GM04503 (cell line): ENCODE measurements at regions not wholly inside any gene's neighbourhood (a gene's known extent, or its start where the extent isn't known, plus 50 kb on each side); places are given as distances from the start of the nearest gene placed in this dataset.
"Not testable (repeated sequence)": the region's sequence is repeated elsewhere in the genome, so short reads cannot be mapped to it uniquely, and the experiment has no call there.

ENCODE experiments used
- DNase-seq: peaks from one replicate; pipeline ENCODE4 v3.0.0-alpha.2; 2012; ENCODE audit warnings: low read depth

DNA sequence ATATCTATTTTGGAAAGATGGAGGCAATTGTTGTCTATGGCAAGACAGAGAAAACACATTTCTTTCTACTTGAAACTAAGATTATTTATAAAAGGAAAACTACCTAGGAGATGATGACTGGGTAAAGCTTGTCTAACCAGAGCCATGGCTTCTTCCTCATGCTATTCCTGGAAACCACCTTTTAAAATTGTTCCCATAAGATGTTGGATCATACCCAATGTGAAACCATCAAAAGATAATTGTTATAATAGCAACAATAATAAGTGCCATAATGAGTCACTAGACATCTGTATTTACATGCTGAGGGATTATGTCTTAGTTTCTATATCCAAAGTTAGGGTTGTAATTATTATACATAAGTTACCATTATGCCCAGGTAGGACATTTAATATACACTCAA lies 428.4 kb downstream of the KCNJ2 start:
- DNase-seq = no peak

DNA sequence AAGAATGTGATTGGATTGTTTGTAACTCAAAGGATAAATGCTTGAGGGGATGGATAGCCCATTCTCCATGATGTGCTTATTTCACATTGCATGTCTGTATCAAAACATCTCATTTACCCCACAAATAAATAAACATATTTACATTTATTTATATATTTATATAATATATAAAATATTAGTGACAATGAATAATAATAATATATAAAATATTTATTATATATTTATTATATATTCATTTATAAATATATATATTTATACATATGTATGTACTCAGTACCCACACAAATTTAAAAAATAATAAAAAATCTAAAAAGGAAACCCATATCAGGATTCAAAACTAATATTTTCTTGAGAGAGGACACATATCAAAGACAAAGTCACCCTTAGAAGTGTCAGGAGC lies 429.9 kb downstream of the KCNJ2 start:
- DNase-seq = no peak

DNA sequence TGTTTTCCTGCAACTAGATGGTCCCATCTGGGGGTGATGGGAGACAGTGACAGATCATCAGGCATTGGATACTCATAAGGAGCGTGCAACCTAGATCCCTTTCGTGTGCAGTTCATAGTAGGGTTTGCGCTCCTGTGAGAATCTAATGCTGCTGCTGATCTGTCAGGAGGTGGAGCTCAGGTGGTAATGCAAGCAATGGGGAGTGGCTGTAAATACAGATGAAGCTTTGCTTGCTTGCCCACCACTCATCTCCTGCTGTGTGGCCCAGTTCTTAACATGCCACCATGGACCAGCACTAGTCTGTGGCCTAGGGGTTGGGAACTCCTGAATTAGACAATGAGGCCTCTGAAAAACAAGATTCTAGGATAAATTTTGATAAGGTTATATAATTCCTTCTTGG lies 430.6 kb downstream of the KCNJ2 start:
- not testable (repeated sequence) for DNase-seq

DNA sequence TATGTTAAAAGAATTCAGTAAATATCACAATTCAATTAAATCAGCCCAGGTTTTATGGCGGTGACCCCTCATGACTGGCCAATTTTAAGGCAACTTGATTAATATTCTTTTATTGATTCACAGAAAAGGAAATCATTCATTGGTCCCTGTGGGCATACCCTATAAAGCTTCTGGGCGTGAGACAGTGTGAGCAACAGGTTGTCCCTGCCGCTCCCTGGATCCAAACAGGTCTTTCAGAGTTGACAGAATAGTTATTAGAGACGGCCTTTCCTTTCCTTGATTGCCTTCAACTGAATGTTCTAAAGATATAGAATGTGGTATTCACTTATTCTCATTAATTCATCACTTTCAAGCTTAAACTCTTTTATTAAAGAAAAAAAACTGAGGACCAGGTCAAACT lies 433.9 kb downstream of the KCNJ2 start:
- no peak for DNase-seq

DNA sequence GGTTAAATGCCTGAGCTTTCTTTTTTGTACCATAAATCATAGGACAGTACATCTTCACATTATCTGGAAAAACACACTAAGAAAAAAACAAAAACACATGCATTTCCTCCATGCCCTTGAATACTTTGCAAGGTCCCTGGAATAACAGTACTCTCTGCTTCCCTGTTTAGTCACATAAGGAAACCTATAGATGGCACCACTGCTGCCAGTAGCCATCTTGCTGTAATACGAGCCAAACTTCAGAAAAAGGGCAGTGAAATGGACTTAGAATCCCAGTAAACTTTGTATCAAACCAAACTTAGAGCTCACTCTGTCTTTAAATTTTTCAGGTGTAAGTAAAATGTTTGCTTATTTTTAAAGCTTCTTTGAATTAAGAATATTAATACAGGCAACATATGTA lies 435.5 kb downstream of the KCNJ2 start:
- DNase-seq = no peak

DNA sequence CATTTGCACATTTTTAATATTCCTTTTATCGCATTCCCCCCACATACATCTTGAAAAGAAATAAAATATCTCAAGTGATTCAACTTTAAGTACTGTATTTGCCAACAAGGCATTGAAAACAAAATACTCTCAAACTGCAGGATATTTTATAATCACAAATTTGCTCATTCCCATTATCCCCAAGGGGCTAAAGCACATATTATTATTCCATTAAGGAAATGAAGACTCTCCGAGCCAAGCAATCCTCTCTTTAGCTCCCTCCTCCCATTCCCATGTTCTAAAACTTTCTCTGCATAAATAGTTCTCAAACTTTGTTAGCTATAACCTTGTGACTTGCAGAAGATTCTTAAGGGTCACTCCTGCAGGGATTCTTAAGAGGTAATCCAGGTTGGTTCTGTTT lies 436.8 kb downstream of the KCNJ2 start:
- no peak for DNase-seq

DNA sequence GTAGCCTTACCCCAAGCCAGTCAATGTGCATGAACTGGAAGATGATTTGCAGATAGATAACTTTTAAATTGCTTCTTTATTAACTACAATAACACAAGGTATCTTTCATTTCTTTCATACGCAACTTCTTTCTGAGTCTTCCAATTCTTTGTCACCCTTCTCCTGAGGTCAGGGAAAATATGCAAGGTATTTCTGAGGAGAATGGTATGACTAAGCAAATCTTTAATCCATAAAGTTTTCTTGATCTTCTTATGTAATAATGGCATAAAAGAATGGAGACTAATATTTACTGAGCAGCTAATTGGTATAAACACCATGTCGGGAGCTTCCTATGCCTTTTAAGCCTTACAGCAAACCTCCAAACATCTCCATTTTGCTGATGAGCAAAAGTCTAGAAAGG lies 438.9 kb downstream of the KCNJ2 start:
- no peak for DNase-seq

DNA sequence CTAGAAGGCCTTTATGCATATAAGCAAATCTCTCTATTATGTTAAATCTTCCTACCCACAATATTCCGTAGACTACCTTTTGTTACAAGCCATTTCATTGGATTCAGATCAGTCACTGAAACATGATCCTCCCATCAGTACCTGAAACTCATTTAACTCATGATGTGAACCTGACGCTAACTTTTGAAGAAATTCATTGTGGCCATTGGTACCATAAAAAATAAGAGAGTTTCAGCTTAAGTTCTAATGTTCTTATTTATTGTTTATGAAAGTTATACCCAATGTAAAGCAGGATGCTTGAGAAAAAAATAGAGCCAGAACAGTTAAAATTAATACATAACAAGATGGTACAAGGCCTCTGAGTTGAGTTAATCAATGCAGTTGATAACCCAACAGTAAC lies 439.6 kb downstream of the KCNJ2 start:
- no peak for DNase-seq

DNA sequence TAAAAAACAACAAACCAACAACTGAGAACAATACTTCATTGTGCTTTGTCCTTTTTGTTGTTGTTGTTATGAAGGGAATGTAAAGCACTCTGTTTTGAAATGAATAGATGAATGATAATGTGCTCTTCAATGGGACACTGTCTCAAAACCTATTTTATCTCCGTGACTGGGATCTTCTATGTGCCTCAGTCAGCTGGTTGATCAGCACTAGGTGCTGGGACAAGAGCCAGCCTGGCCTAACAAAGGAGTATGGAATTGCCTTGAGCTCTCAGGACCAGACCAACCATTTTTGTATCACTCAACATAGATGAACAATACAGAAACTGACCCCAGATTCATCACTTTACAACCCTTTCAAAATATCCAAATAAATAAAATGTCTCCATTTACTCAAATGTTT lies 440.2 kb downstream of the KCNJ2 start:
- no peak for DNase-seq

DNA sequence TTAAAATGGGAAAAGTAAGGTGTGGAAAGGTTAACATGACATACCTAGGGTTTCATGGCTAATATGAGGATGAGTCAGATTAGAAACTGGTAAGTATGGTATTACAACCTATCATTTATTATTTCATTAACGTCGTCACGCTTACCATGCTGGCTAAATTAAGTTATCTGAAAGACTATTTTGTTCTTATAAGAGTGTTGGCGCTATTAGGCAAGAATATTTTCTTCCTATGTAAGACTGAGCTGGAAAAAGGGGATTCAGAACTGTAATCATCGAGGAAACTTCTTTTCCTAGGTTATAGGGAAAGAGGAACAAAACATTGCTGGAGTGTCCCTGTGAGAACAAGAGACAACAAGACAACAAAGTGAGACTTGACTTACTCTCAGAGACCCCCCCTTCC lies 440.8 kb downstream of the KCNJ2 start:
- DNase-seq = no peak

DNA sequence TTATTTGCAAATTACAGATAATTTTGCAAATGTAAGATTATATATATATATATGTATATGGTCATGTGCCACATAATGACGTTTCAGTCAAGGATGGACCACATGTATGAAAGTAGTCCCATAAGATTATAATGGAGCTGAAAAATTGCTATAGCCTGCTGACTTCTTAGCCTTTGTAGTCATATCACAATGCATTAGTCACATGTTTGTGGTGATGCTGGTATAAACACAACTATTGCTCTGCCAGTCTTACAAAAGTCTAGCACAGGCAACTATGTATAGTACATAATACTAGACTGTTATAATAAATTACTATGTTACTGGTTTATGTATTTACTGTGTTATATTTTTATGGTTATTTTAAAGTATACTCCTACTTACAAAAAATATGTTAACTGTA lies 444.3 kb downstream of the KCNJ2 start:
- DNase-seq = no peak

DNA sequence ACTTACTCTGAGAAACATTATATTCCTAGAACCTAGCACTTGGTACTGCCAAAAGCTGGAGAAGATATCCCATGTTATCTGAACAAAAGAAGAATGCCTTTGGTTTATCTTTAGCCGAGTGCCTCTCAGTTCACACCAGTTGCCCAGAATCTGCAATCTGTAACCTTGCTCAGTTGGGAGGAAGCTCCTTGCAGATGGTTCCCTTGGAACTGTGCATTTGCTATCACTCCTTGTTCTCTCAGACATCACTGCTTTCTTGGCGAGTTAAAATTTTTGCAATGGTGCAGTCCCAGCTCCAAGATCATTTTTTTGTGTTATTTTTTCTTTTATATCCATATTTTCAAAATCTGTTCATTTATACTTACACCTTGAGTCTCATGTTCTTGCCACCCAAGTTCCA lies 446.5 kb downstream of the KCNJ2 start:
- DNase-seq = no peak

DNA sequence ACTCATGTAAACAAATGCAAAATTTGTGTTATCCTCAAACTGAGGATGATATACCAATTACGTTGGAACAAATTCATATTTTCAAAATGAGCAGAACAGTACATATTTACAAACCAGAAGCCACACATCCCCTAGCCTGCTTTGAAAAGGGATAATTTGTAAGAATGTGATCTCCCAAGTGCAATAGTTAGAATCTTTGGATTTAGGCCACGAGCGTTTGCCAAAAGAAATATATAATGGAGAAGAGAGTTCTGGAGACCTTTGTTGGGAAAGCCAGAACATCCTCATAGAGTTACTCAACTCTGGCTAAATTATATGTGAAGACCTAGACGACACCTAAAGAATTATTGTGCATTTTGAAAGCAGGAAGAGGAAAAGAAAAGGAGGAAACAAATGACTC lies 449.3 kb downstream of the KCNJ2 start:
- DNase-seq = no peak

DNA sequence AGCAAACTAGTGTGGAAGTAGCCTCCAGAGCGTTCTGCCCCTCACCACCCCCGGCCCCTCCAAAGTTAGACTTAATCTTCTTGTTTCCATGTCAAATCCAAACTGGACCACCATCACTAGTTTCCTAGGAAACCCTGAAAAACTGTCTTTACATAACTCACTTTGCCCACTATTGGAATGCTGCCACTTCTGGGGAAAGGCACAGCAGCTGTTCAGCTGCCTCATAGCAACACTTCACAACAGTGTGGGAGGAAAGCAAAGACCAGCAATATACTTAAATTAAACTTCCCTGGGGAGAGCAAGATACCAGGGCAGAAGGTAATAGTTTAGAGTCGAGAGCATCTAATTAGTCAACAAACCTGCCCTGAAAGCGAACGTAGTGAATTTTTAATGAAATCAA lies 452.2 kb downstream of the KCNJ2 start:
- DNase-seq = no peak

DNA sequence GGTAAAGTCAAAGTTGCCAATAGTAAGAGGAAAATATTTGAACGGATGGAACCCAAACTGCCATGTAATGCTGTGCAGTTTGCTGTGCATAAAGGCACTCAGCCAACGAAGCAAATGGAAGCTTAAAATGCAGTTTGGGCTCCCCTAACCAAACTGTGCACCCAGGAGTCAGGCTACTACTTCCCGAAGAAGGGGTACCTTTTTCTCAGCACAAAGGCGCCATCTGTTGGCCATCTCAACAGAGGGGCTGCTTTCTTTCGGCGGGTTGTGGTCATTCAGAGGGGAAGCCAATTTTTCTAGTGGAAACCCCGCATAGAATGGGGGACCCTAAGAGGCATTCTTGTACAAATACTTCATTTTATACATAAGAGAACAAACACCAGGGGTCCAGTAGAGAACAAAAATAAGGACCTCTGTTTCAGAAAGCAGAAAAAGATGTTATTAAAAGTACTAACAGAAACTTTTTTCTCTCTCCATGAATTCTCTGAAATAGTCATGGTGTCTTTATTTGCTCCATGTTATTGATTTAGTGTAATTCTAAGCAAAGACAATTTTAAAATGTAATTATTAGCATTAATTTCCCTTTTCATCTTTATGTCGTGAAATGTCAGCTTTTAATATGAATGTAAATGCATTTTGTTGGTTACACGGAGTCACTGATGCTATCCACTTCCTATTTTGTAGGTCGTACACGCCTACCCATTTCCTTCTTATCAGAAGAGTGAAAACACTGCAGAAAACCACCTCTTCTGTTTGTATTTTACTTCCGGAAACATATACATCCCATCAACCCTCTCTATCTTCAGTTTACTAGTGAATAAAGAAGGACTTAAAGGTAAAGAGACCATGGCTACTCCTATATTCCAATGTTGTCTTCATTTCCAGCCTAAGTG lies 453.3 kb downstream of the KCNJ2 start:
- DNase-seq = no peak

DNA sequence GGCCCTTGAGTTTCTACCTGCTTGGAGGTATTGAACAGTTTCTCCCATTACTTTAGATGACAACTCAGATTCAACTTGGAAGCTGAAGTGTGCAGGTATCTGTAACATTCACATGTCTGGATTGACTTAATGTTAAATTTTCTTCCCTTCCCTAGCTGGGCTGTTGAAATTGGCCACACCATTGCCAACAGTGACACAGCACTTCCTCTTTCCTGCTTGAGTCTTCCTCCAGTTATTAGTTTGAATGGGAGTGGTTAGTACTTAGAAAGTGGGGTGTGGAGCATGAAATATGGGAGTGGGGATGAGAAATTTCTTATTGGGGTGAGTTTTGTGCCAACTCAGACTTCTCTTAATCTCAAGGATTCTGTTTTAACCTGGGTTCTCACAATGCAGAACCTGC lies 454.9 kb downstream of the KCNJ2 start:
- no peak for DNase-seq

DNA sequence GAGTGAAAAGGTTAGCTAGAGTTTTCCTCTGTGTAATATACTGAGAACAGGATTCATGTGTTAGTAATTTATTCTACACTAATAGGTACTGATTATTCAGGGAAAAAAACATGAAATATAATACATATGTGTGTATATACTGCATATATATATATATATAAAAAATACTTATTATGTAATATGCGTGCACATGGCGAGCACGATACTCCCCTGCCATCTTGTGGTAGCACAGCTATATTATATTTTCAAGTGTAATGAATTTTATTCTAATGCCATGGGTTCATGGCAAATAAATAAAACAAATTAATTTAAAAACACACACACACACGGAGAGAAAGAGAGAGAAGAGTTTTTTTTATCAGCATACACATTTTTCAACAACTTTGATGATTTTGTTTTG lies 460.6 kb downstream of the KCNJ2 start:
- no peak for DNase-seq

DNA sequence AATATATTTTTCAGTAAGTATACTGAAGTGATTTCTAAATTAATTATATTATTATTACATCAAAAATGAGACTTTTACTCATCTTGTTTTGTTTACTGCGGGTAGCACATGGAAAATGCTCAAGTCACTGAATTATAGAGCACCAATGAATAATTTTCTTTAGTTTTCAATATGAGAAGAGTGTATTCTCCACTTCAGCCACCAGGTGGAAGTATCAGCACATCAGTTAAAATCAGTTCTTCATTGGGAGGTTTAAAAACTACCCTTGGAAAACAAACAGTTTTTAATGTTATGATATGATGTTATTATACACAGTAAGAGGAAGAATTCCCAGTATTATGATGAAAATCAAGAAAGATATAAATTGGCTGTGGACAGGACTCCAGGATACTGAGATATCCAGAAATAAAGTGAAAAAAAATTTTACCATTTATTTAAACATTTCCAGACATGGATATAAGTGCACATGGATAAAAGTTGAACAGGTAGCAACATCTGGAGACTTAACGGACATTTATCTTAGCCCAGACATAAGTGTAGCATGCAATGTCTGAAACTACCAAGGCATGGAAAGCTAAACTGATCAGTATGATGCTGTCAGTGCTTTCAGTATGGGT lies 467.3 kb downstream of the KCNJ2 start:
- DNase-seq = no peak

DNA sequence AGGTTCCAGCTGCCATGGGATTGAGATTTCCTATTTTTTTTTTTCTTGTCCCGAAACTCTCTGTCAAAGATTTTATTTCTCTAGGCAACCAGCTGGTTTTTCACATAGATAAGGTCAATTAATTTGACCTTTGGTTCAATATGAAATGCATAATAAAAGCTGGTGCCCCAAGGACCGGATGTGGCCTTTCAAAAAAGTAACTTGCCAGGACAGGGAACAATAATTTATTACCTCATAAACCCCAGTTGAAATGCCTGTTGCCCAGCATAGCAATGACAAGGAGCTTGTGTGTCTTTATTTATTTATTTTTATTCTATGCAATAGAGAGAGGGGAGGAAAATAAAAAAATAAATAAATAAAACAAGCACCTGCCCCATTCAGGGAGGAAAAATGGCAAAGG lies 472.7 kb downstream of the KCNJ2 start:
- no peak for DNase-seq

DNA sequence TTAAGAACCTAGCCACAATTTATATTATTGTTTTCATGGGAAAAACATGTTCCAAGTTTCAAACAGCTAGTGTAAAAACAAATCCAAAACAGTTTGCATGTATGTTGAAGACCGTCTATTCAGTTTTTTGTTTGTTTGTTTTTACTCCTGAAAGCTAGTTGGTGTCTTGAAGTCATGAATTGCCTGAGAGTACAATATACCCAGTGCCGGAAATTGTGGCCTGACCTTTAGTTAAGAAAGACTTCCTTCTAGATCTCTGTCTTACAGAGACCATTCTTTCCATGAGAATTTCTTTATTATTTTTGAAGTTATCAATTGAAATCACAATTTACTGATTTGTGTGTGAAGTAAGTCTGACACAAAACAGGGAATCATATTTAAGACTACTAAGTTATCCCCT lies 474.8 kb downstream of the KCNJ2 start:
- DNase-seq = no peak

DNA sequence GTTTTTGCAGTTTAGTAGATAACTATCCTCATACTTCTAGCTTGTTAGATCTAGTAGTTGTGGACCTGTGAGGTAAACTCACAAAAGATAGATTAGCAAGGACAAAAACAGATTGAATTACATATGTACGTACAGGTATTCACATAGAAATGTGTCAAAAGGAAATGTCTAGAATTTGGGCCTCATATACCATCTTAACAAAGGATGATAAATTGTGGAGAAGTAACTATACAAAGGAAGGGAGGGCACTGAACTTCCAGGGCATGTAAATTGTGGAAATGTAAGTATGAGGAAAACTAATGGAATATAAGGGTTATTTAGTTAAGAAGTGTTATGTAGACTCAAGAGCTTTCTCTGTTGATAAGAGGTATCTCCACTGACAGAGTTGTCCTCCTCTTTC lies 477.3 kb downstream of the KCNJ2 start:
- no peak for DNase-seq

DNA sequence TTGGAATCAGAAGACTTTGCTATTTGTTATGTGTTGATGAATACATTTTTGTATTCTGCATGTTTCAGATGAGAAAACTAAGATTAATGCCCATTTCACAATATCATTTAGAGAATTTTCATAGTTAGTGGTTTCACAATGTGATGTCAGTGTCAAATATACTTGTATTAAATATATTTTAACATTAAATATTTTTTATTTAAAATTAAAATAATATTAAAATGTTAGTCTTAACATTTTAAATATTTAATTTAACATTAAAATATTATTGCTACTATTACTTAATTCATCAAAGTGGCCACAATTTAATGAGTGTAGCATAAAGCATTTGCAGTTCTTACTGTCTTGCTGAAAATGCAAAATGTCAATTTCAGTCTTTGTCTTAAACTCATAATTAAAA lies 478.8 kb downstream of the KCNJ2 start:
- DNase-seq = no peak

DNA sequence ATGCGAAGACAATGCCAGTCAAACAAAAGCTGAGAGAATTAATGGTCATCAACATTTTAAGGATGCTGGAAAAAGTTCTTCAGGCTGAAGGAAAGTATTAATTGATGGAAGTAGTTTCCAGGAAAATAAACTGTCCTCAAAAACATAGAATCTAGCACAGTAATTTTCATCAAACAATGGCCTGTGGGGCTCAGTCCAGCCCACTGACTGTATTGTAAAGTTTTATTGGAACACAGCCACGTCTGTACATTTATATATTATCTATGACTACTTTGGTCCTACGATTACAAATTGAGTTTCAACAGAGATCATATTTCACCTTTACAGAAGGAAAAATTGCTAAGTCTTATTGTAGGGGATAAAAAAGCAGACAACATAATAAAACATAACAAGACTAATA lies 484.5 kb downstream of the KCNJ2 start:
- no peak for DNase-seq

DNA sequence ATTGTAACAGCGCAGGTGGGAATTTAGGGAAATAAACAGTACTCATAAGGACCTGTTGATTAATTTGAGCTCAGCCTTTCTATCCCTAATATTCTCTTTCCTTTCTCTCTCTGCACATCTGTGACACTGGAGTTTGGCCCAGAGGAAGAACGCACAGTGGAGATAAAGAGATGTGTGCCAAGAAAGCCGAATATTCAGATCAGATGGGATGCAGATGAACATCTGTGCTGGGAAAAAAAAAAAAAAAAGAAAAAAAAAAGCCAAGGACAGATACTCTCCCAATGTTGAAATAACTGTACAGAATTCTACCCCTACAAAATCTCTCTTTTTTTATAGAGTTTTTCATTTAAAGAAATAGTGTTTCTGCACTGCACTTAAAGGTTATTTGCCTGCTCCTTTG lies 485.4 kb downstream of the KCNJ2 start:
- DNase-seq = no peak
